GM23338 (cell line): ENCODE measurements at regions not wholly inside any gene's neighbourhood (a gene's known extent, or its start where the extent isn't known, plus 50 kb on each side); places are given as distances from the start of the nearest gene placed in this dataset.
"Not testable (repeated sequence)": the region's sequence is repeated elsewhere in the genome, so short reads cannot be mapped to it uniquely, and the experiment has no call there.

Experiments used
- TF ChIP-seq, protein P1 (sequence below), 2 experiments: fragments of 200-600 bp in 1 of 2; sonication (generic) in 1 of 2; conservative IDR thresholded peaks; 2 replicates each; pipeline versions ENCODE4 v1.5.1 to v1.6.1; 2016 to 2017; ENCODE audit warnings: antibody characterized with exemption in 2 of 2, low read depth in 2 of 2, mild to moderate bottlenecking in 2 of 2, moderate library complexity in 1 of 2
- TF ChIP-seq, protein P2 (sequence below): IDR thresholded peaks from one replicate; pipeline ENCODE4 v1.6.1; 2018; ENCODE audit warnings: antibody characterized with exemption; ENCODE audit not compliant: unreplicated experiment

DNA sequence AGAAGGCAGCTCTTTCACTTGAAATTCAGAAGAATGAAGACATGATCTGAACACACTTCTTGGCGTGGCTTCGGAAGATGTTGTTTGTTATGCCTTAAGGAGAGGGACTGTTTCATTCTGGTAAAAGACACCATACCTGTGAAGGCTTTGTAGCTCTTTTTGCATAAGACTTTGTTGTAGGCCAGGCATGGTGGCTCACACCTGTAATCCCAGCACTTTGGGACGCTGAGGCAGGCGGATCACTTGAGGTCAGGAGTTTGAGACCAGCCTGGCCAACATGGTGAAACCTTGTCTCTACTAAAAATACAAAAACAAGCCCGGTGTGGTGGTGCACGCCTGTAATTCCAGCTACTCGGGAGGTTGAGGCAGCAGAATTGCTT lies 159.3 kb downstream of the ZFP64 start:
- TF ChIP-seq, protein P1, sequence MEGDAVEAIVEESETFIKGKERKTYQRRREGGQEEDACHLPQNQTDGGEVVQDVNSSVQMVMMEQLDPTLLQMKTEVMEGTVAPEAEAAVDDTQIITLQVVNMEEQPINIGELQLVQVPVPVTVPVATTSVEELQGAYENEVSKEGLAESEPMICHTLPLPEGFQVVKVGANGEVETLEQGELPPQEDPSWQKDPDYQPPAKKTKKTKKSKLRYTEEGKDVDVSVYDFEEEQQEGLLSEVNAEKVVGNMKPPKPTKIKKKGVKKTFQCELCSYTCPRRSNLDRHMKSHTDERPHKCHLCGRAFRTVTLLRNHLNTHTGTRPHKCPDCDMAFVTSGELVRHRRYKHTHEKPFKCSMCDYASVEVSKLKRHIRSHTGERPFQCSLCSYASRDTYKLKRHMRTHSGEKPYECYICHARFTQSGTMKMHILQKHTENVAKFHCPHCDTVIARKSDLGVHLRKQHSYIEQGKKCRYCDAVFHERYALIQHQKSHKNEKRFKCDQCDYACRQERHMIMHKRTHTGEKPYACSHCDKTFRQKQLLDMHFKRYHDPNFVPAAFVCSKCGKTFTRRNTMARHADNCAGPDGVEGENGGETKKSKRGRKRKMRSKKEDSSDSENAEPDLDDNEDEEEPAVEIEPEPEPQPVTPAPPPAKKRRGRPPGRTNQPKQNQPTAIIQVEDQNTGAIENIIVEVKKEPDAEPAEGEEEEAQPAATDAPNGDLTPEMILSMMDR (conservative IDR thresholded peaks at IDR 0.05; ENCODE audit: low read depth in 2 of 2): not testable (repeated sequence)
- TF ChIP-seq, protein P2, sequence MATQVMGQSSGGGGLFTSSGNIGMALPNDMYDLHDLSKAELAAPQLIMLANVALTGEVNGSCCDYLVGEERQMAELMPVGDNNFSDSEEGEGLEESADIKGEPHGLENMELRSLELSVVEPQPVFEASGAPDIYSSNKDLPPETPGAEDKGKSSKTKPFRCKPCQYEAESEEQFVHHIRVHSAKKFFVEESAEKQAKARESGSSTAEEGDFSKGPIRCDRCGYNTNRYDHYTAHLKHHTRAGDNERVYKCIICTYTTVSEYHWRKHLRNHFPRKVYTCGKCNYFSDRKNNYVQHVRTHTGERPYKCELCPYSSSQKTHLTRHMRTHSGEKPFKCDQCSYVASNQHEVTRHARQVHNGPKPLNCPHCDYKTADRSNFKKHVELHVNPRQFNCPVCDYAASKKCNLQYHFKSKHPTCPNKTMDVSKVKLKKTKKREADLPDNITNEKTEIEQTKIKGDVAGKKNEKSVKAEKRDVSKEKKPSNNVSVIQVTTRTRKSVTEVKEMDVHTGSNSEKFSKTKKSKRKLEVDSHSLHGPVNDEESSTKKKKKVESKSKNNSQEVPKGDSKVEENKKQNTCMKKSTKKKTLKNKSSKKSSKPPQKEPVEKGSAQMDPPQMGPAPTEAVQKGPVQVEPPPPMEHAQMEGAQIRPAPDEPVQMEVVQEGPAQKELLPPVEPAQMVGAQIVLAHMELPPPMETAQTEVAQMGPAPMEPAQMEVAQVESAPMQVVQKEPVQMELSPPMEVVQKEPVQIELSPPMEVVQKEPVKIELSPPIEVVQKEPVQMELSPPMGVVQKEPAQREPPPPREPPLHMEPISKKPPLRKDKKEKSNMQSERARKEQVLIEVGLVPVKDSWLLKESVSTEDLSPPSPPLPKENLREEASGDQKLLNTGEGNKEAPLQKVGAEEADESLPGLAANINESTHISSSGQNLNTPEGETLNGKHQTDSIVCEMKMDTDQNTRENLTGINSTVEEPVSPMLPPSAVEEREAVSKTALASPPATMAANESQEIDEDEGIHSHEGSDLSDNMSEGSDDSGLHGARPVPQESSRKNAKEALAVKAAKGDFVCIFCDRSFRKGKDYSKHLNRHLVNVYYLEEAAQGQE: not testable (repeated sequence)
